Testis (tissue), 2 donors: ENCODE measurements at regions not wholly inside any gene's neighbourhood (a gene's known extent, or its start where the extent isn't known, plus 50 kb on each side); places are given as distances from the start of the nearest gene placed in this dataset.

Experiments
- POLR2A ChIP-seq: fragments of 450-650 bp; IDR thresholded peaks from one replicate; pipeline ENCODE4 v1.6.1; 2017; ENCODE audit warnings: antibody characterized with exemption, mild to moderate bottlenecking, moderate library complexity
- TF ChIP-seq, protein P1 (sequence below), 3 experiments: fragments of 450-650 bp in 2 of 3; fragments of 200-600 bp in 1 of 3; sonication (generic) in 1 of 3; IDR thresholded peaks; one replicate each; pipeline ENCODE4 v1.5.1; 2016 to 2019; ENCODE audit warnings: antibody characterized with exemption in 3 of 3, mild to moderate bottlenecking in 2 of 3, moderate library complexity in 1 of 3

DNA sequence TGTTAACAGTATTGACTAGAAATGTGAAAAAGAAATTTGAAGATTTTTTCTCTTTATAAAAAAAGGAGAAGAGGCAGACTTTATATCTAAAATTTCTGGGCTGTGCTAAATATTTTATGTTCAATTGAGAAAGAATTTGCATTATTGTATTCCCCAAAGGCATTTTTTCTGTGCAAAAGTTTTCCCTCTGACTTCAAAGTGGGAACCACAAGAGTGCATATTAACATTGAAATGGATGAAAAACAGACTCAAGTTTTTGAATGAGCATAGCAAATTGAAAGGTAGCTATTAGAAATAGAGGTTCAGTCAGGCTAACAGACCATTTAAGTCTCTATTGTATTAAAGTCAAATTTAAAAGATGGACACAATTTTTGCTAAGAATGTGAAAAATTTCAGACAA is 95.2 kb downstream of the RASSF9 start:
- TF ChIP-seq, protein P1, sequence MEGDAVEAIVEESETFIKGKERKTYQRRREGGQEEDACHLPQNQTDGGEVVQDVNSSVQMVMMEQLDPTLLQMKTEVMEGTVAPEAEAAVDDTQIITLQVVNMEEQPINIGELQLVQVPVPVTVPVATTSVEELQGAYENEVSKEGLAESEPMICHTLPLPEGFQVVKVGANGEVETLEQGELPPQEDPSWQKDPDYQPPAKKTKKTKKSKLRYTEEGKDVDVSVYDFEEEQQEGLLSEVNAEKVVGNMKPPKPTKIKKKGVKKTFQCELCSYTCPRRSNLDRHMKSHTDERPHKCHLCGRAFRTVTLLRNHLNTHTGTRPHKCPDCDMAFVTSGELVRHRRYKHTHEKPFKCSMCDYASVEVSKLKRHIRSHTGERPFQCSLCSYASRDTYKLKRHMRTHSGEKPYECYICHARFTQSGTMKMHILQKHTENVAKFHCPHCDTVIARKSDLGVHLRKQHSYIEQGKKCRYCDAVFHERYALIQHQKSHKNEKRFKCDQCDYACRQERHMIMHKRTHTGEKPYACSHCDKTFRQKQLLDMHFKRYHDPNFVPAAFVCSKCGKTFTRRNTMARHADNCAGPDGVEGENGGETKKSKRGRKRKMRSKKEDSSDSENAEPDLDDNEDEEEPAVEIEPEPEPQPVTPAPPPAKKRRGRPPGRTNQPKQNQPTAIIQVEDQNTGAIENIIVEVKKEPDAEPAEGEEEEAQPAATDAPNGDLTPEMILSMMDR (IDR thresholded peaks at IDR 0.05), result no peak
- no peak for TF ChIP-seq POLR2A
